H1 (cell line): ENCODE measurements at regions not wholly inside any gene's neighbourhood (a gene's known extent, or its start where the extent isn't known, plus 50 kb on each side); places are given as distances from the start of the nearest gene placed in this dataset.

ENCODE experiments used
- CTCF ChIA-PET: fragments of 300-600 bp; sonication (Branson Sonifier 250); formaldehyde crosslinking; loops from one replicate; lab custom pipeline; 2021; ENCODE audit not compliant: partially characterized antibody; lab: Charles Lee
- POLR2A ChIA-PET: fragments of 300-600 bp; sonication (Branson Sonifier 250); formaldehyde crosslinking; loops from one replicate; lab custom pipeline; 2021; ENCODE audit warnings: inconsistent platforms; ENCODE audit not compliant: partially characterized antibody; lab: Charles Lee
- DNase-seq, 2 experiments: peaks; one replicate each; pipeline versions ENCODE4 v3.0.0 to v3.0.0-alpha.2; 2010 to 2022; ENCODE audit warnings: low spot score in 2 of 2, low read depth in 1 of 2, mixed read lengths in 1 of 2
- FAIRE-seq: peaks from 2 replicates; lab custom pipeline; 2011; peaks lifted over from hg19 to GRCh38; lab: Jason Lieb, UNC
- H2AFZ ChIP-seq: 2 replicates; pipeline ENCODE4 v1.8.1; 2012; ENCODE audit warnings: low read length, inconsistent platforms
- H2AK5ac ChIP-seq: 2 replicates; pipeline ENCODE4 v1.6.1; 2013; ENCODE audit warnings: low read depth, low read length
- H2BK120ac ChIP-seq: replicated peaks from 2 replicates; pipeline ENCODE3; 2013; ENCODE audit warnings: low read depth, low read length, inconsistent platforms
- H2BK12ac ChIP-seq: 2 replicates; pipeline ENCODE4 v1.6.1; 2013; ENCODE audit warnings: low read depth, low read length
- H2BK15ac ChIP-seq: 2 replicates; pipeline ENCODE4 v1.6.1; 2013; ENCODE audit warnings: low read length
- H2BK20ac ChIP-seq: 2 replicates; pipeline ENCODE4 v1.6.1; 2013; ENCODE audit warnings: low read length
- H2BK5ac ChIP-seq: 2 replicates; pipeline ENCODE4 v1.6.1; 2013; ENCODE audit warnings: low read depth, low read length
- H3K14ac ChIP-seq: 2 replicates; pipeline ENCODE4 v1.6.1; 2013; ENCODE audit warnings: inconsistent platforms; ENCODE audit not compliant: insufficient read length
- H3K18ac ChIP-seq: 2 replicates; pipeline ENCODE4 v1.6.1; 2013; ENCODE audit warnings: low read length; ENCODE audit errors: extremely low read depth
- H3K23ac ChIP-seq: 2 replicates; pipeline ENCODE4 v1.6.1; 2013; ENCODE audit warnings: inconsistent platforms; ENCODE audit not compliant: insufficient read length
- H3K23me2 ChIP-seq: 2 replicates; pipeline ENCODE4 v1.6.1; 2013; ENCODE audit warnings: low read depth, low read length
- H3K27ac ChIP-seq: 2 replicates; pipeline ENCODE4 v1.6.1; 2011; ENCODE audit warnings: low read depth, low read length, inconsistent platforms
- H3K27me3 ChIP-seq, 4 experiments: replicated peaks in 1 of 4; 1 replicate in 1 of 4; 2 replicates in 3 of 4; pipeline versions ENCODE4 v1.6.1 to v1.8.1; 2011 to 2013; ENCODE audit warnings: low read length in 3 of 4, mild to moderate bottlenecking in 3 of 4, inconsistent platforms in 2 of 4, mixed read lengths in 2 of 4, moderate library complexity in 1 of 4; ENCODE audit not compliant: control insufficient read depth in 3 of 4, insufficient read depth in 3 of 4; ENCODE audit errors: extremely low read depth in 1 of 4
- H3K36me3 ChIP-seq, 4 experiments: 2 replicates each; pipeline versions ENCODE4 v1.6.1 to v1.8.1; 2011 to 2013; ENCODE audit warnings: mild to moderate bottlenecking in 4 of 4, low read length in 3 of 4, moderate library complexity in 2 of 4, control low read depth in 1 of 4, inconsistent platforms in 1 of 4; ENCODE audit not compliant: insufficient read depth in 4 of 4, control insufficient read depth in 2 of 4
- H3K4ac ChIP-seq: replicated peaks from 2 replicates; pipeline ENCODE3; 2013; ENCODE audit warnings: low read length, low read depth, mixed read lengths, inconsistent platforms; ENCODE audit not compliant: insufficient read length
- H3K4me1 ChIP-seq, 4 experiments: replicated peaks in 1 of 4; 1 replicate in 1 of 4; 2 replicates in 3 of 4; pipeline versions ENCODE4 v1.6.1 to v1.8.1; 2011 to 2013; ENCODE audit warnings: low read length in 3 of 4, inconsistent platforms in 2 of 4, mixed read lengths in 1 of 4; ENCODE audit not compliant: insufficient read depth in 4 of 4, control insufficient read depth in 3 of 4
- H3K4me2 ChIP-seq, 2 experiments: 2 replicates each; pipeline versions ENCODE4 v1.6.1 to v1.8.1; 2011 to 2013; ENCODE audit warnings: low read depth in 2 of 2, low read length in 2 of 2, control low read depth in 1 of 2, inconsistent platforms in 1 of 2, mild to moderate bottlenecking in 1 of 2; ENCODE audit not compliant: insufficient read depth in 1 of 2
- H3K4me3 ChIP-seq, 4 experiments: fragments of 200-600, 300-600 bp in 1 of 4; sonication (generic), shearing (Covaris generic), sonication (Bioruptor Twin) in 1 of 4; 2 replicates each; pipeline versions ENCODE4 v1.5.1 to v1.8.1; 2011 to 2016; ENCODE audit warnings: low read length in 4 of 4, low read depth in 3 of 4, control low read depth in 2 of 4, inconsistent platforms in 2 of 4, mild to moderate bottlenecking in 2 of 4, mixed read lengths in 1 of 4, moderate library complexity in 1 of 4; ENCODE audit not compliant: insufficient read depth in 2 of 4; ENCODE audit errors: extremely low read depth in 1 of 4
- H3K56ac ChIP-seq: replicated peaks from 2 replicates; pipeline ENCODE3; 2013; ENCODE audit warnings: low read depth, mild to moderate bottlenecking, mixed read lengths, low read length, inconsistent platforms; ENCODE audit not compliant: insufficient read length
- H3K79me1 ChIP-seq: 2 replicates; pipeline ENCODE4 v1.6.1; 2013; ENCODE audit warnings: low read depth, low read length, control low read depth
- H3K79me2 ChIP-seq, 2 experiments: 2 replicates each; pipeline versions ENCODE4 v1.6.1 to v1.8.1; 2012 to 2013; ENCODE audit warnings: low read length in 2 of 2, mild to moderate bottlenecking in 2 of 2, inconsistent platforms in 1 of 2; ENCODE audit not compliant: insufficient read depth in 2 of 2, control insufficient read depth in 1 of 2
- H3K9ac ChIP-seq, 4 experiments: replicated peaks in 1 of 4; 1 replicate in 1 of 4; 2 replicates in 3 of 4; pipeline versions ENCODE4 v1.6.1 to v1.8.1; 2011 to 2013; ENCODE audit warnings: low read depth in 3 of 4, low read length in 3 of 4, control low read depth in 2 of 4, mild to moderate bottlenecking in 2 of 4, moderate library complexity in 2 of 4, inconsistent platforms in 1 of 4; ENCODE audit errors: extremely low read depth in 1 of 4
- H3K9me3 ChIP-seq, 2 experiments: 2 replicates each; pipeline versions ENCODE4 v1.6.1 to v1.8.1; 2012 to 2013; ENCODE audit warnings: mild to moderate bottlenecking in 2 of 2, moderate library complexity in 2 of 2, control low read depth in 1 of 2, inconsistent platforms in 1 of 2, low read depth in 1 of 2, low read length in 1 of 2, mixed read lengths in 1 of 2; ENCODE audit not compliant: insufficient read depth in 2 of 2
- H4K20me1 ChIP-seq, 2 experiments: replicated peaks in 1 of 2; 2 replicates each; pipeline versions ENCODE3 to v1.8.1; 2011 to 2013; ENCODE audit warnings: inconsistent platforms in 2 of 2, low read length in 2 of 2, mild to moderate bottlenecking in 1 of 2; ENCODE audit not compliant: insufficient read depth in 2 of 2, control insufficient read depth in 1 of 2
- H4K5ac ChIP-seq: 2 replicates; pipeline ENCODE4 v1.6.1; 2013; ENCODE audit warnings: low read length, low read depth, mixed read lengths, inconsistent platforms; ENCODE audit not compliant: insufficient read length
- H4K8ac ChIP-seq: 2 replicates; pipeline ENCODE4 v1.8.0; 2013; ENCODE audit warnings: mild to moderate bottlenecking, moderate library complexity, low read length, inconsistent platforms; ENCODE audit not compliant: insufficient read depth; ENCODE audit errors: extremely low read depth
- H4K91ac ChIP-seq: replicated peaks from 2 replicates; pipeline ENCODE3; 2013; ENCODE audit warnings: low read length, mixed read lengths, inconsistent platforms; ENCODE audit not compliant: insufficient read length
- ATF2 ChIP-seq: IDR thresholded peaks from 2 replicates; pipeline ENCODE4 v1.6.1; 2012; ENCODE audit warnings: low read length, inconsistent platforms
- CHD1 ChIP-seq: IDR thresholded peaks from 2 replicates; pipeline ENCODE4 v1.6.1; 2012; ENCODE audit warnings: low read depth, low read length, improper control_type of control experiment
- EGR1 ChIP-seq: IDR thresholded peaks from 2 replicates; pipeline ENCODE4 v1.6.1; 2011; ENCODE audit warnings: low read depth, low read length, borderline replicate concordance
- RBBP5 ChIP-seq: IDR thresholded peaks from 2 replicates; pipeline ENCODE4 v1.7.1; 2012; ENCODE audit warnings: low read depth, mild to moderate bottlenecking, inconsistent platforms, low read length, moderate library complexity, borderline replicate concordance
- SUZ12 ChIP-seq: fragments of 200-600 bp; sonication (generic); IDR thresholded peaks from 2 replicates; pipeline ENCODE4 v1.6.1; 2012; ENCODE audit warnings: mild to moderate bottlenecking, inconsistent platforms, low read length, moderate library complexity, mixed read lengths
- USF2 ChIP-seq: IDR thresholded peaks from 2 replicates; pipeline ENCODE4 v1.6.1; 2011; ENCODE audit warnings: low read length, improper control_type of control experiment
- WGBS, 2 experiments: shearing (Covaris generic) in 1 of 2; methylation state at CpG; one replicate each; pipeline versions ENCODE4 v1.1.6 to v1.1.7; 2013 to 2015; ENCODE audit warnings: low lambda C conversion rate in 2 of 2, mixed read lengths in 2 of 2, inconsistent platforms in 1 of 2, low coverage in 1 of 2, missing lambda C conversion rate in 1 of 2; ENCODE audit not compliant: insufficient replicate concordance in 2 of 2, insufficient coverage in 1 of 2, insufficient read length in 1 of 2; ENCODE audit errors: extremely low coverage in 1 of 2, missing lambda C conversion rate in 1 of 2; 5-methylcytosine and 5-hydroxymethylcytosine counted together

- no peak overlapping the region for H3K14ac ChIP-seq
- H2BK12ac ChIP-seq, result peak overlapping the region; percentile 88
- 86 to 100% methylated on average over 2 of the region's 2 CpGs for WGBS, 2 experiments
- peak overlapping the region; percentile 97 for H3K56ac ChIP-seq
- H3K23me2 ChIP-seq, result peaks cover 13% of the 10 kb centered on the region; the same call in 1 of the 2 replicates
- ChIA-PET POLR2A (interaction anchor here (0.6 kb wide), 1 partner anchor 942 kb away, joined by 4 read pairs; no protein-coding TSS in a partner anchor), CTCF (no interaction called here)
- no peaks in the 10 kb centered on the region for H3K36me3 ChIP-seq
- FAIRE-seq (no peak), DNase-seq (no peak)
- H2AK5ac ChIP-seq, result peak overlapping the region; percentile 67; the same call in 1 of the 2 replicates
- no peak overlapping the region for H3K18ac ChIP-seq
- H3K4me2 ChIP-seq, result no peak overlapping the region
- H4K5ac ChIP-seq, result no peak overlapping the region
- H3K23ac ChIP-seq, result no peak overlapping the region
- 0 out of 2 replicates have a peak overlapping the region, but pooled peaks have one; percentile 27 for H2BK20ac ChIP-seq
- peaks cover 2 to 6% (median 3%) of the 10 kb centered on the region in 4 experiments; a peak in 5 of 7 replicates for H3K4me1 ChIP-seq
- no peaks in the 10 kb centered on the region for H3K27me3 ChIP-seq
- H3K4ac ChIP-seq, result no peak overlapping the region
- H3K79me2 ChIP-seq, result no peaks in the 10 kb centered on the region
- peaks cover 0 to 9% of the 10 kb centered on the region in 2 experiments; a peak in 1 of 4 replicates for H3K9me3 ChIP-seq
- no peak overlapping the region for H3K4me3 ChIP-seq
- peaks cover 0 to 5% of the 10 kb centered on the region in 2 experiments for H4K20me1 ChIP-seq
- H4K91ac ChIP-seq, result peak overlapping the region; percentile 62
- H2BK15ac ChIP-seq, result peak overlapping the region; percentile 40; the same call in 1 of the 2 replicates
- H2BK120ac ChIP-seq, result no peak overlapping the region
- H3K9ac ChIP-seq, result no peak overlapping the region
- H4K8ac ChIP-seq, result no peak overlapping the region
- H2AFZ ChIP-seq, result no peak overlapping the region
- H3K79me1 ChIP-seq, result no peaks in the 10 kb centered on the region
- H2BK5ac ChIP-seq, result no peak overlapping the region; the same call in 1 of the 2 replicates
- H3K27ac ChIP-seq, result no peak overlapping the region
- no peak for TF ChIP-seq ATF2
- TF ChIP-seq RBBP5, result no peak
- no peak for TF ChIP-seq CHD1
- TF ChIP-seq EGR1, result no peak
- TF ChIP-seq SUZ12, result no peak
- no peak for TF ChIP-seq USF2
Observed at GRCh38 chr2:67213677-67214402, 183.3 kb upstream of the ETAA1 start.
